PFSK-1 (cell line): ENCODE measurements at regions not wholly inside any gene's neighbourhood (a gene's known extent, or its start where the extent isn't known, plus 50 kb on each side); places are given as distances from the start of the nearest gene placed in this dataset.

Source experiments
- FOXP2 ChIP-seq: optimal IDR thresholded peaks from 2 replicates; pipeline ENCODE3; 2011; ENCODE audit warnings: borderline replicate concordance, control low read depth, inconsistent platforms; ENCODE audit not compliant: insufficient read depth; ENCODE audit errors: extremely low read length, extremely low read depth
- POLR2AphosphoS5 ChIP-seq: IDR thresholded peaks from 2 replicates; pipeline ENCODE4 v1.6.1; 2012; ENCODE audit warnings: low read depth, mild to moderate bottlenecking, control low read depth, low read length, moderate library complexity
- REST ChIP-seq, 2 experiments: IDR thresholded peaks; 2 replicates each; pipeline versions ENCODE4 v1.6.1 to v1.8.0; 2011 to 2012; ENCODE audit warnings: low read depth in 2 of 2, low read length in 2 of 2, control low read depth in 1 of 2, inconsistent platforms in 1 of 2, mild to moderate bottlenecking in 1 of 2, moderate library complexity in 1 of 2; ENCODE audit not compliant: insufficient read depth in 1 of 2
- SIN3A ChIP-seq: IDR thresholded peaks from 2 replicates; pipeline ENCODE4 v1.6.1; 2012; ENCODE audit warnings: mild to moderate bottlenecking, low read length, moderate library complexity, borderline replicate concordance; ENCODE audit not compliant: insufficient read depth
- TAF1 ChIP-seq: IDR thresholded peaks from 2 replicates; pipeline ENCODE4 v1.6.1; 2012; ENCODE audit warnings: low read length, control low read depth, borderline replicate concordance; ENCODE audit not compliant: insufficient read depth

- TF ChIP-seq FOXP2 (no peak), POLR2AphosphoS5 (no peak), REST (IDR thresholded peaks at IDR 0.05; ENCODE audit: insufficient read depth in 1 of 2, low read depth in 2 of 2, low read length in 2 of 2) (no peak)
These were observed 203.4 kb upstream of the VRK2 start for GRCh38 chr2:57843158-57843557.

GRCh38 chr2:57848723-57849122, 197.9 kb upstream of the VRK2 start:
- no peak for TF ChIP-seq SIN3A
- no peak for TF ChIP-seq REST (IDR thresholded peaks at IDR 0.05; ENCODE audit: insufficient read depth in 1 of 2, low read depth in 2 of 2, low read length in 2 of 2)
- TF ChIP-seq TAF1 = no peak
- no peak for TF ChIP-seq FOXP2
- TF ChIP-seq POLR2AphosphoS5 = no peak

- TF ChIP-seq SIN3A = no peak
- no peak for TF ChIP-seq POLR2AphosphoS5
- no peak for TF ChIP-seq TAF1
These were observed 196.8 kb upstream of the VRK2 start for GRCh38 chr2:57849843-57850242.

GRCh38 chr2:57850415-57851130, 196.0 kb upstream of the VRK2 start:
- TF ChIP-seq REST (IDR thresholded peaks at IDR 0.05; ENCODE audit: insufficient read depth in 1 of 2, low read depth in 2 of 2, low read length in 2 of 2) (no peak), POLR2AphosphoS5 (no peak), SIN3A (no peak), TAF1 (no peak), FOXP2 (no peak)

GRCh38 chr2:57855212-57855611, 191.4 kb upstream of the VRK2 start:
- TF ChIP-seq TAF1 = no peak
- TF ChIP-seq POLR2AphosphoS5 = no peak
- no peak for TF ChIP-seq REST (IDR thresholded peaks at IDR 0.05; ENCODE audit: insufficient read depth in 1 of 2, low read depth in 2 of 2, low read length in 2 of 2)
- no peak for TF ChIP-seq FOXP2
- no peak for TF ChIP-seq SIN3A
